ENCODE measurements at regions not wholly inside any gene's neighbourhood (a gene's known extent, or its start where the extent isn't known, plus 50 kb on each side); places are given as distances from the start of the nearest gene placed in this dataset.

GRCh38 chr9:25613709-25614108 lies 64.5 kb downstream of the TUSC1 start:
- DNase-seq (ENCODE audit: low spot score) = no peak

- no peak for DNase-seq (ENCODE audit: low spot score)
Observed at GRCh38 chr9:25603106-25603505, 75.1 kb downstream of the TUSC1 start.

- DNase-seq (ENCODE audit: low spot score) = no peak
Observed at GRCh38 chr9:25602400-25603044, 75.7 kb downstream of the TUSC1 start.

- DNase-seq (ENCODE audit: low spot score) = no peak
Observed at GRCh38 chr9:25600501-25600900, 77.7 kb downstream of the TUSC1 start.

- DNase-seq (ENCODE audit: low spot score) = no peak
Observed at GRCh38 chr9:25584611-25585010, 93.6 kb downstream of the TUSC1 start.

- DNase-seq (ENCODE audit: low spot score) = no peak
Observed at GRCh38 chr9:25573281-25573680, 105.0 kb downstream of the TUSC1 start.

- no peak for DNase-seq (ENCODE audit: low spot score)
Observed at GRCh38 chr9:25571491-25571890, 106.8 kb downstream of the TUSC1 start.

- DNase-seq (ENCODE audit: low spot score) = no peak
Observed at GRCh38 chr9:25570802-25571201, 107.4 kb downstream of the TUSC1 start.

GRCh38 chr9:25562101-25562500 lies 116.1 kb downstream of the TUSC1 start:
- DNase-seq (ENCODE audit: low spot score) = no peak

- DNase-seq (ENCODE audit: low spot score) = no peak
Observed at GRCh38 chr9:25557645-25558300, 120.5 kb downstream of the TUSC1 start.

GRCh38 chr9:25556540-25556939 lies 121.7 kb downstream of the TUSC1 start:
- DNase-seq (ENCODE audit: low spot score) = no peak

GRCh38 chr9:25548847-25549246 lies 129.4 kb downstream of the TUSC1 start:
- DNase-seq (ENCODE audit: low spot score) = no peak

- DNase-seq (ENCODE audit: low spot score) = no peak
Observed at GRCh38 chr9:25543806-25544205, 134.4 kb downstream of the TUSC1 start.

GRCh38 chr9:25542319-25542718 lies 135.9 kb downstream of the TUSC1 start:
- DNase-seq (ENCODE audit: low spot score) = no peak

- DNase-seq (ENCODE audit: low spot score) = no peak
Observed at GRCh38 chr9:25537808-25538207, 140.4 kb downstream of the TUSC1 start.

GRCh38 chr9:25519286-25519685 lies 159.0 kb downstream of the TUSC1 start:
- no peak for DNase-seq (ENCODE audit: low spot score)

- no peak for DNase-seq (ENCODE audit: low spot score)
Observed at GRCh38 chr9:25517701-25518100, 160.5 kb downstream of the TUSC1 start.

GRCh38 chr9:25513509-25514033 lies 164.7 kb downstream of the TUSC1 start:
- DNase-seq (ENCODE audit: low spot score) = no peak

GRCh38 chr9:25505644-25506043 lies 172.6 kb downstream of the TUSC1 start:
- DNase-seq (ENCODE audit: low spot score) = no peak

- DNase-seq (ENCODE audit: low spot score) = no peak
Observed at GRCh38 chr9:25481372-25481771, 196.9 kb downstream of the TUSC1 start.

GRCh38 chr9:25480696-25481095 lies 197.5 kb downstream of the TUSC1 start:
- DNase-seq (ENCODE audit: low spot score) = no peak

- DNase-seq (ENCODE audit: low spot score) = no peak
Observed at GRCh38 chr9:25472681-25473080, 205.6 kb downstream of the TUSC1 start.

GRCh38 chr9:25472085-25472607 lies 206.1 kb downstream of the TUSC1 start:
- no peak for DNase-seq (ENCODE audit: low spot score)

- no peak for DNase-seq (ENCODE audit: low spot score)
Observed at GRCh38 chr9:25461416-25461815, 216.8 kb downstream of the TUSC1 start.

All from NAMALWA (cell line).